Neutrophil (primary cell): ENCODE measurements at regions not wholly inside any gene's neighbourhood (a gene's known extent, or its start where the extent isn't known, plus 50 kb on each side); places are given as distances from the start of the nearest gene placed in this dataset.

Source experiments
- H3K27ac ChIP-seq: fragments of 200-600 bp; sonication (generic); 2 replicates; pipeline ENCODE4 v1.5.1; 2016; ENCODE audit warnings: mild to moderate bottlenecking, moderate library complexity
- H3K27me3 ChIP-seq: fragments of 200-600 bp; sonication (generic); 2 replicates; pipeline ENCODE4 v1.6.0; 2016; ENCODE audit warnings: mild to moderate bottlenecking
- H3K36me3 ChIP-seq: fragments of 200-600 bp; sonication (generic); 2 replicates; pipeline ENCODE4 v1.5.1; 2017
- H3K4me1 ChIP-seq, 2 experiments: fragments of 200-600 bp in 1 of 2; sonication (generic) in 1 of 2; 1 replicate in 1 of 2; 2 replicates in 1 of 2; pipeline versions ENCODE4 v1.5.1 to v1.6.1; 2013 to 2016; ENCODE audit warnings: low read depth in 1 of 2, low read length in 1 of 2, mild to moderate bottlenecking in 1 of 2, moderate library complexity in 1 of 2; ENCODE audit not compliant: control insufficient read depth in 1 of 2, insufficient read depth in 1 of 2
- H3K4me3 ChIP-seq, 2 experiments: fragments of 200-600 bp in 1 of 2; sonication (generic) in 1 of 2; 1 replicate in 1 of 2; 2 replicates in 1 of 2; pipeline ENCODE4 v1.5.1; 2013 to 2016; ENCODE audit warnings: low read depth in 1 of 2, low read length in 1 of 2, mild to moderate bottlenecking in 1 of 2, moderate library complexity in 1 of 2
- H3K9me3 ChIP-seq: fragments of 200-600 bp; sonication (generic); 2 replicates; pipeline ENCODE4 v1.5.1; 2016
- CTCF ChIP-seq: fragments of 200-600 bp; sonication (generic); IDR thresholded peaks from 2 replicates; pipeline ENCODE4 v1.5.1; 2016; ENCODE audit warnings: antibody characterized with exemption

GRCh38 chr5:96033116-96033515 lies 71.5 kb upstream of the ELL2 start:
- H3K4me1 ChIP-seq = no peaks in the 10 kb centered on the region
- no peaks in the 10 kb centered on the region for H3K9me3 ChIP-seq
- H3K36me3 ChIP-seq = no peaks in the 10 kb centered on the region
- H3K27ac ChIP-seq = no peak overlapping the region
- no peak for TF ChIP-seq CTCF
- no peak overlapping the region for H3K4me3 ChIP-seq
- H3K27me3 ChIP-seq = no peaks in the 10 kb centered on the region

- Histone ChIP-seq H3K27ac (no peak overlapping the region), H3K4me1 (no peaks in the 10 kb centered on the region), H3K27me3 (no peaks in the 10 kb centered on the region), H3K36me3 (no peaks in the 10 kb centered on the region), H3K9me3 (no peaks in the 10 kb centered on the region), H3K4me3 (no peak overlapping the region)
- TF ChIP-seq CTCF = no peak
These were observed 70.2 kb upstream of the ELL2 start for GRCh38 chr5:96031811-96032261.

GRCh38 chr5:96031180-96031579 lies 69.5 kb upstream of the ELL2 start:
- Histone ChIP-seq H3K4me1 (no peaks in the 10 kb centered on the region), H3K9me3 (no peaks in the 10 kb centered on the region), H3K4me3 (no peak overlapping the region), H3K27me3 (no peaks in the 10 kb centered on the region), H3K36me3 (no peaks in the 10 kb centered on the region), H3K27ac (no peak overlapping the region)
- TF ChIP-seq CTCF = no peak

GRCh38 chr5:96026406-96027041 lies 64.9 kb upstream of the ELL2 start:
- no peaks in the 10 kb centered on the region for H3K4me1 ChIP-seq
- no peak overlapping the region for H3K27ac ChIP-seq
- H3K36me3 ChIP-seq = no peaks in the 10 kb centered on the region
- no peak overlapping the region for H3K4me3 ChIP-seq
- TF ChIP-seq CTCF = no peak
- no peaks in the 10 kb centered on the region for H3K27me3 ChIP-seq
- no peaks in the 10 kb centered on the region for H3K9me3 ChIP-seq

- H3K9me3 ChIP-seq = no peaks in the 10 kb centered on the region
- H3K4me3 ChIP-seq = no peak overlapping the region
- no peak for TF ChIP-seq CTCF
- no peaks in the 10 kb centered on the region for H3K27me3 ChIP-seq
- H3K27ac ChIP-seq = no peak overlapping the region
- H3K36me3 ChIP-seq = no peaks in the 10 kb centered on the region
- H3K4me1 ChIP-seq = no peaks in the 10 kb centered on the region
These were observed 63.2 kb upstream of the ELL2 start for GRCh38 chr5:96024683-96025475.
